K562 (cell line): ENCODE measurements at regions not wholly inside any gene's neighbourhood (a gene's known extent, or its start where the extent isn't known, plus 50 kb on each side); places are given as distances from the start of the nearest gene placed in this dataset.

ENCODE experiments used
- ATAC-seq: fragments of 200-7000 bp; cut with Tn5 transposase; 3 replicates; pipeline ENCODE4 v1.9.1; 2020; ENCODE audit warnings: moderate library complexity
- BruUV-seq: library from RNA; stranded (reverse); fragments of 400-500 nt; replicated peaks from 2 replicates; lab custom pipeline; 2021; lab: Mats Ljungman, UMichigan
- CTCF ChIA-PET: fragments of 300-600 bp; formaldehyde crosslinking; extraction: SDS; loops from one replicate; lab custom pipeline; 2021; ENCODE audit warnings: low intra/inter-chr PET ratio; lab: Yijun Ruan, JAX
- POLR2A ChIA-PET: fragments of 300-600, 350-650 bp; sonication (Branson Sonifier 250); formaldehyde crosslinking; extraction: SDS; loops from one replicate; lab custom pipeline; 2021; ENCODE audit warnings: antibody characterized with exemption, inconsistent platforms; lab: Yijun Ruan, JAX
- DNase-seq, 4 experiments: peaks; one replicate each; pipeline versions ENCODE4 v3.0.0 to v3.0.0-alpha.2; 2011 to 2018; ENCODE audit warnings: low spot score in 3 of 4, mixed read lengths in 3 of 4; ENCODE audit errors: extremely low read depth in 1 of 4
- FAIRE-seq: peaks from 2 replicates; lab custom pipeline; 2011; peaks lifted over from hg19 to GRCh38; lab: Jason Lieb, UNC
- H2AFZ ChIP-seq: 2 replicates; pipeline ENCODE4 v1.6.0; 2011; ENCODE audit warnings: low read depth, low read length, control low read depth, inconsistent platforms
- H3K27ac ChIP-seq: fragments of 200-600 bp; 3 replicates; pipeline ENCODE4 v1.8.0; 2011; ENCODE audit warnings: low read depth, mild to moderate bottlenecking, control low read depth, inconsistent platforms, low read length, moderate library complexity, mixed read lengths; ENCODE audit errors: extremely low read depth
- H3K27me3 ChIP-seq, 2 experiments: fragments of 300-600 bp in 1 of 2; 2 replicates in 1 of 2; 3 replicates in 1 of 2; pipeline versions ENCODE4 v1.6.0 to v1.8.0; 2011; ENCODE audit warnings: inconsistent platforms in 2 of 2, low read length in 2 of 2, mild to moderate bottlenecking in 1 of 2, mixed read lengths in 1 of 2, moderate library complexity in 1 of 2; ENCODE audit not compliant: control insufficient read depth in 2 of 2, insufficient read depth in 2 of 2
- H3K36me3 ChIP-seq: fragments of 300-600 bp; 3 replicates; pipeline ENCODE4 v1.8.0; 2011; ENCODE audit warnings: mild to moderate bottlenecking, low read length, inconsistent platforms; ENCODE audit not compliant: control insufficient read depth, insufficient read depth
- H3K4me1 ChIP-seq, 2 experiments: fragments of 200-600 bp in 1 of 2; replicated peaks in 1 of 2; 2 replicates in 1 of 2; 3 replicates in 1 of 2; pipeline versions ENCODE4 v1.5.1 to v1.8.0; 2011; ENCODE audit warnings: inconsistent platforms in 2 of 2, low read length in 2 of 2, mild to moderate bottlenecking in 1 of 2, mixed read lengths in 1 of 2, moderate library complexity in 1 of 2; ENCODE audit not compliant: control insufficient read depth in 2 of 2, insufficient read depth in 2 of 2
- H3K4me2 ChIP-seq: 2 replicates; pipeline ENCODE4 v1.6.1; 2011; ENCODE audit warnings: low read length, control low read depth, inconsistent platforms, mixed read lengths; ENCODE audit not compliant: insufficient read depth
- H3K4me3 ChIP-seq: fragments of 200-600 bp; sonication (generic), shearing (Covaris generic); 2 replicates; pipeline ENCODE4 v1.5.1; 2016; ENCODE audit warnings: control low read depth, inconsistent platforms
- H3K79me2 ChIP-seq: fragments of 200-600 bp; 3 replicates; pipeline ENCODE4 v1.8.0; 2011; ENCODE audit warnings: low read length, inconsistent platforms; ENCODE audit not compliant: control insufficient read depth, insufficient read depth
- H3K9ac ChIP-seq, 2 experiments: 2 replicates each; pipeline versions ENCODE4 v1.6.0 to v1.6.1; 2011; ENCODE audit warnings: low read depth in 2 of 2, low read length in 2 of 2, control low read depth in 1 of 2, inconsistent platforms in 1 of 2, mild to moderate bottlenecking in 1 of 2, mixed read lengths in 1 of 2; ENCODE audit not compliant: insufficient read depth in 1 of 2
- H3K9me1 ChIP-seq: one replicate; pipeline ENCODE4 v1.6.0; 2011; ENCODE audit warnings: inconsistent platforms, mild to moderate bottlenecking, low read length, moderate library complexity; ENCODE audit not compliant: control insufficient read depth, insufficient read depth
- H3K9me3 ChIP-seq: replicated peaks from 2 replicates; pipeline ENCODE4 v1.5.1; 2011; ENCODE audit warnings: low read depth, low read length, inconsistent platforms; ENCODE audit not compliant: control insufficient read depth, insufficient read depth
- H4K20me1 ChIP-seq: replicated peaks from 2 replicates; pipeline ENCODE4 v1.6.1; 2011; ENCODE audit warnings: low read length, inconsistent platforms, mixed read lengths; ENCODE audit not compliant: control insufficient read depth, insufficient read depth
- ARNT ChIP-seq, 2 experiments: fragments of 450-650 bp; IDR thresholded peaks; 2 replicates each; pipeline ENCODE4 v1.6.1; 2016; ENCODE audit warnings: mild to moderate bottlenecking in 1 of 2
- CEBPZ ChIP-seq: fragments of 150-350 bp; IDR thresholded peaks from 2 replicates; pipeline ENCODE4 v1.6.1; 2014; ENCODE audit warnings: low read depth, mild to moderate bottlenecking, low read length, borderline replicate concordance
- DACH1 ChIP-seq: fragments of 450-650 bp; IDR thresholded peaks from 2 replicates; pipeline ENCODE4 v1.6.1; 2018; ENCODE audit not compliant: partially characterized antibody
- E2F8 ChIP-seq: fragments of 450-650 bp; IDR thresholded peaks from 2 replicates; pipeline ENCODE4 v1.7.1; 2018; ENCODE audit warnings: mild to moderate bottlenecking, low read depth; ENCODE audit not compliant: partially characterized antibody
- GATA2 ChIP-seq: sonication (generic); formaldehyde crosslinking; IDR thresholded peaks from 2 replicates; pipeline ENCODE4 v1.4.0; 2020; ENCODE audit warnings: mild to moderate bottlenecking, missing genetic modification reagents
- GTF2B ChIP-seq: IDR thresholded peaks from 2 replicates; pipeline ENCODE4 v1.6.1; 2011; ENCODE audit not compliant: insufficient read length; ENCODE audit errors: extremely low read depth
- MECOM ChIP-seq: fragments of 250-450 bp; sonication (Bioruptor Pico); IDR thresholded peaks from 2 replicates; pipeline ENCODE4 v1.8.0; 2022; ENCODE audit warnings: inconsistent platforms
- NCOR1 ChIP-seq: fragments of 450-650 bp; IDR thresholded peaks from 2 replicates; pipeline ENCODE4 v1.6.1; 2016; ENCODE audit warnings: mild to moderate bottlenecking, moderate library complexity
- POU5F1 ChIP-seq: fragments of 150-350 bp; IDR thresholded peaks from 2 replicates; pipeline ENCODE4 v1.6.1; 2014; ENCODE audit warnings: borderline replicate concordance, low read length, low read depth, mild to moderate bottlenecking; ENCODE audit not compliant: partially characterized antibody
- STAT5A ChIP-seq: IDR thresholded peaks from 2 replicates; pipeline ENCODE4 v1.6.1; 2012; ENCODE audit warnings: low read length, inconsistent platforms, borderline replicate concordance
- ZNF609 ChIP-seq: sonication (generic); formaldehyde crosslinking; IDR thresholded peaks from 2 replicates; pipeline ENCODE4 v1.8.1; 2023; ENCODE audit warnings: missing genetic modification reagents, mild to moderate bottlenecking, borderline replicate concordance
- ZZZ3 ChIP-seq: fragments of 450-650 bp; IDR thresholded peaks from 2 replicates; pipeline ENCODE4 v1.6.1; 2016; ENCODE audit warnings: antibody characterized with exemption, mild to moderate bottlenecking, moderate library complexity
- WGBS: fragments of 100-300 bp; shearing (Covaris generic); methylation state at CpG from one replicate; pipeline ENCODE4 v1.1.6; 2016; ENCODE audit warnings: low coverage, mixed read lengths; ENCODE audit not compliant: insufficient coverage; ENCODE audit errors: missing lambda C conversion rate; 5-methylcytosine and 5-hydroxymethylcytosine counted together
- in situ Hi-C: fragments of 300-500 bp; cut with MboI; formaldehyde crosslinking; loops from 4 replicates; pipeline ENCODE4 v1.15.0; 2018; ENCODE audit warnings: inconsistent platforms, mixed read lengths
- intact Hi-C: fragments of 100-400 bp; cut with micrococcal nuclease; formaldehyde crosslinking; loops from 2 replicates; pipeline ENCODE4 v1.14.2; 2022

- H3K27me3 ChIP-seq = no peaks in the 10 kb centered on the region; a peak in 1 of 5 replicates
- H3K79me2 ChIP-seq = no peaks in the 10 kb centered on the region
- ChIA-PET CTCF (no interaction called here), POLR2A (no interaction called here)
- WGBS = 0% methylated on average over 1 of the region's 1 CpG
- H4K20me1 ChIP-seq = no peaks in the 10 kb centered on the region
- no peak for DNase-seq
- no peak overlapping the region for H3K9ac ChIP-seq
- no peak overlapping the region for H3K27ac ChIP-seq
- no peak overlapping the region for H3K4me2 ChIP-seq
- no peaks in the 10 kb centered on the region for H3K4me1 ChIP-seq
- no peak for FAIRE-seq
- no peaks in the 10 kb centered on the region for H3K9me3 ChIP-seq
- BruUV-seq = no TSS peak
- intact Hi-C loops (no loop called here), in situ Hi-C loops (no loop called here)
- ATAC-seq = no peak
- H3K36me3 ChIP-seq = no peaks in the 10 kb centered on the region
- H2AFZ ChIP-seq = no peak overlapping the region
- no peak overlapping the region for H3K4me3 ChIP-seq
- no peaks in the 10 kb centered on the region for H3K9me1 ChIP-seq
- TF ChIP-seq ARNT (IDR thresholded peaks at IDR 0.05) (no peak), GATA2 (no peak), ZZZ3 (no peak), POU5F1 (no peak), NCOR1 (no peak), MECOM (CRISPR knock-in tag) (no peak), GTF2B (no peak), DACH1 (no peak), ZNF609 (CRISPR knock-in tag) (no peak), STAT5A (no peak), CEBPZ (no peak), E2F8 (no peak)
These were observed 126.7 kb upstream of the SPATA12 start for GRCh38 chr3:56933803-56934202.
